Dermis microvascular lymphatic vessel endothelial cell (primary cell): ENCODE measurements at regions not wholly inside any gene's neighbourhood (a gene's known extent, or its start where the extent isn't known, plus 50 kb on each side); places are given as distances from the start of the nearest gene placed in this dataset.
A peak's percentile ranks its signal among the peaks of the same experiment; 100 is the strongest.
"Not testable (repeated sequence)": the region's sequence is repeated elsewhere in the genome, so short reads cannot be mapped to it uniquely, and the experiment has no call there.

Experiments used
- DNase-seq, 2 donors: peaks; one replicate each; pipeline versions ENCODE4 v3.0.0 to v3.0.0-alpha.2; 2010; ENCODE audit warnings: low read depth in 2 of 2

DNA sequence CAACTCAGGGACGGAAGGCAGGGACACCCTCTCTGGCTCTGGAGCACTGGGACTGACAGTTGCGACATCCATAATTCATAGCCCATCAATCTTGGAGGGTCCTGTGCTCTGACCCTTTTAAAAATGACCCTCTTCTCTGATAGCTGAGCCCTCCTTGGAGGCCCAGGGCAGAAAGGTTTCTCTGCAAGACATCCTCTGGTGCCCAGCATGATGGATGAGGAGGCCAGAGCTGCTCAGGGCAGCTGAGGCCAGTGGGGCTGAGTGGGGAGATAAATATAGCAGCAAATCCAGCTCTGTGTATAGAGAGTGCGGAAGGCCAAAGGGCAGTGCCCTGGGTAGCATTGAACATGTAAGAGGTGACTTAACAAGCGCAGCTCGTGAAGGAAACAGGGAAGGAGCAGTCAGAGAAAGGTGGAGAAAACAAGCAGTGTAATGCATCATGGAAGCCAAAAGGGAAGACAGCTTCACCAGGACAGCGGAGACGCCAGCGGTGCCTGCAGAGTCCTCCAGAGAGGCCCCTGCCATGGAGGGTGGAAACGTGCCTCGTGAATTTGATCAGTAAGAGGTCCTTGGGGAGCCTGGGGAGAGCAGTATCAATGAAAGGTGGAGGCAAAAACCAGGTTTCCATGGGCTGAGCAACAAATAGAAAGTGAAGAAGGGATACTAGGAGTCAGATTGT is 50.4 kb upstream of the FMOD start:
- DNase-seq = no peak

DNA sequence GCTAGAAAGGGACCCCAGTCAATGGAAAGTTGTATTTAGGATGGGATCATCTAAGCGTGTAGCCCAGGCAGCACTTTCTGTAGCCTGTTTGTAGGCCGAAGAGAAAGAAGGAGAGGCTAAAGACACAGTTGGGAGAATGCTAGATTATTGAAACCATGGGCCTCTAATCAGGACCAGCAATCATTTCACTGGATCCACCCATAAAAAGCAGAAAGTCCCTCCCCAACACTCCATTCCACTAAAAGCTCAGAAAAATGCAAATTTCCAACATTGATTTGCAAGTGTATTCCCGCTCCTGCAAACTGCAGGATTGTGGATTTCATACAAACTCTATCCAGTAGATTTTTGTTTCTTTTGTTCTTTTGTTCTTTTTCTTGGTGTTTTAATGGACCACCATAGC is 51.2 kb upstream of the FMOD start:
- DNase-seq = no peak

DNA sequence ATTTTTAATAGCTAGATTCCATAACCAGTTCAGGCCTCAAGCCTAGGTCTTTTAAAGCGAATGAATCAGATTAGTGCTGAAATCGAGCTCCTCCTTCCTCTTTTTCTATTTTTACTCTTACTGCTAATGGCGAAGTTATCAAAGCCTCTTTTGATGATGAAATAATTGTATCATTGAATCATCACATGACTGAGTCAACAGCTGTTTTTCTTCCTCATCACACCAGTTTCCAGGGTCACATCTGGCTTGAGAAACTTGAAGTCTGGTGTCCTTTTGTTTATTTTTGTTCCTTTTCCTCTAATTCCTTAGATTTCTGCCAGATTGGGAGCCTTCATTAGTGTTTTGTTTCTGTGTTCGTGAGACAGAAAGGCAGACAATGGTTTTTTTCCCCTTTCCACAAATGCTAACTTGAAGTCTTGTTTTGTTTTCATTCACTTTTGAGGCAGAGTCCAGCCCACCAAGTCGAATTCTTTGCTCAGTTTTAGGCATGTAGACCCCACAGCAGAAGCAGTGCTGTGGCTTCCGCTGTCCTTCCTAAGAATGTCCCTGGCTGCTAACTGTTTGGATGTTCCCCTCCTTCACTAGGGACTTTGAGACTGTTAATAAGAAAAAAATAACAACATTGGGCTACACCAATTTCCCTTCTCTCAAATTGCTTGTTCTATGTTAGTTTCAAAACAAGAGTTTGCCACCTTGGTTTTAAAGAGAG is 51.9 kb upstream of the FMOD start:
- peak in 1 of 2 donors; percentile 48 for DNase-seq

DNA sequence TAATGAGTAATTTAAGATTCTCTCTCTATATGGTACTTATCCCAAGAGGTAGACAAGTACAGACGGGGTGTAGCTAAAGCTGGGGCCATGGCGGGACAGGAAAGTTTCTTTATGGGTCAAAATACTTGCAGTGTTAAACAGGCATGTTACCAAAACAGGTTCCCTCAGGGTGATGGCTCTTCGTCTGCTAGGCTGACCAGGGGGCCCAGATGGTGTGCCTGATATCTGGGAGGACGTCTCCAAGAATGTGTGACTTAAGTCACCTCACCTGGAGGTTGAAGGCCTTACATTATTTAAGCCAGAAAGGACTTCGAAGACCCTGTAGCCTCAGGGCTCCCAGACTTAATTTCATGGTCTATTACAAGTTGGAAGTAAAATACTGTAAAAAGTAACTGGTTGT is 52.7 kb upstream of the FMOD start:
- no peak for DNase-seq

DNA sequence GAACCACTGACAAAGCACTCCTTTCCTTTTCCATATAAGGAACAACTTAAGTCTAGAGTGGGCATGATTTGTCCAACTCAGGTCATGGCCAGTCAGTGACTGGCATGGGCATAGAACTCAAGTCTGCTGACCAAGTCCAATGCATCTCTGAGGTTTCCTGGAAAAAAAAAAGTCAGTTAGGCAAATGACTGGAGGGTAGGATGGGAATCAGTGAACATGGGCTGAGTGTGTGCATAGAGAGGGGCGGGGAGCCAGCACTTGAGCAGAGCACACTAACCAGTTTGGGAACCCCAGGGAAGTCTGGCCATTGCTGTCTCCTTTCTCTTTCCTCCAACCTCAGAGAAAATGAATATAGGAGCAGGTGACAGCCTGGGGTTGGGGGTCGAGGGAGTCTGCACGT is 53.6 kb upstream of the FMOD start:
- DNase-seq = no peak

DNA sequence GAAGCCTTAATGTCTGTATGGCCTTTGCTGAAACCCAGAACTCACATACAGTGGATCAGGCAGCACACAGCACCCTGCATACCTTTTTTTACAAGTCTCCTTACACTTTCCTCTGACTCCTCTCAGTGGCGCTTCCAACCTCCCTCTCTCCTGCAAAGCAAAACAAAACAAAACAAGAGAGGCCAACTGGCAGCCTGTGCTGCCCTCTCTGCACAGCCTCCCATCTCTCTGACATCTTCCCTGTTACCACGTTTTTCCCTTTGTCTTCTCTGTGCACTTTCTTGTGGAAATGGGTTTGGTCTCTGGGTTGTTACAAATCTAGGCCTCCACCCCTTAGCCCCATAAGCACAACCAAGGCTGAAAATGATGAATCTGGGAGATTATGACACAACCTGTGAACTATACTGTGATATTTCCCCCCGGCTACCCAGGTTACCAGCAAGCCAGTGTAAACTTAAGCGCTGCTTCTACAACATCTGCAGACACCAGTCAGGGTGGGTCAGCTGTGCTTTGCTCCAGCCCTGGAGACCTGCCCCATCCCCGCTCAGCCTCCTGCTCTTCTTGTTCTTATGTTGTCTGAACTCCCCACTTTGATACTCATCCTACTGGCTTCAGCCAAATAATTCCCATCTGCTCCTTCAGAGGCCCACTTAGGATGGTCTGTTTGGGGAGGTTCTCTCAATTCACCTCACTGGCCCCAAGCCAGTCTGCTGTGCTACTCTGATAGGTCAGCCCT is 54.9 kb upstream of the FMOD start:
- DNase-seq = no peak

DNA sequence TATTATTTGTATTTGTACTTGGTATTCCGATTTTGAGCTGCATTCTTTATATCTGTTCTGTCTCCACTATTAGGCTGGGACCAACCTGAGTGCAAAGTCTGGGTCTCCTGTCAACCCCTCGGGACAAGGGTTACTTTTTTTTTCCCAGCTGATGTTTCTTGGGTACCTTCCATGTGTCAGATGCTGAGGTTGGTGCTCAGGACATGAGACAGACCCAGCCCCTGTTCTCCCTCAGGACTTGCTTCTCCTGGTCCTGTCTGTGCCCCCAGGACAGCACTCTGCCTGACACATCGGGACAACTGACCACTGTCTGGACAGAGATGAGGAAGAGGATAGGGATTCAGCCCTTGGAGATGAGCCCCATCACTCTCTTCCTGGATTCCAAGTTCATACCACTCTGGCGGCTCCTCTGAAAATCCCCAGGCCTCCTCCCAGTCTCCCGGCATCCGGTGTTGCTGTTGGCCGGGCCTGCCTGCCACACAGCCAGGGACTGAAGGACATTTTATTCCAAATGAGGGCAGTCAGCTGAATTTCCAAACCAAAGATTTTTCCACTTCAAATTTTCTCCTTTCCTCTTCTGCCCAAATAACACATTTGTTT is 55.6 kb upstream of the FMOD start:
- peak; percentile 27 to 35 for DNase-seq

DNA sequence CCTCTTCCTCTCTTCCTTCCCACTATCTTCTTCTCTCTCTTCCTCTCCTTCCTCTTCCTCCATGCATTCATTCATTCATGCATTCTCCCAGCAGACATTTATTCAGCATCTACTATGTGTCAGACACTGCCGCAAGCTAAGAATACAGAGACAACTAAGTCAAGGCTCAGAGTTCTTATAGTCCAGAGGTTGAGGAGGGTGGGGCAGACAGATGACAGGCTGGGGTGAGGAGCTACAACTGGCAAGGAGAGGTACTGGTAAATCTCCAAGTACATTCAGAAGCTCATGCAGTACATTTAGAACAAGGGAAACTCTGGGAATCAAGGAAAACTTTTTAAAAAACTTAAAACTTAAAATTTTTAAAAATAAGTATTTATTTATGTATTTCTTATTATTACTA is 56.4 kb upstream of the FMOD start:
- no peak for DNase-seq

DNA sequence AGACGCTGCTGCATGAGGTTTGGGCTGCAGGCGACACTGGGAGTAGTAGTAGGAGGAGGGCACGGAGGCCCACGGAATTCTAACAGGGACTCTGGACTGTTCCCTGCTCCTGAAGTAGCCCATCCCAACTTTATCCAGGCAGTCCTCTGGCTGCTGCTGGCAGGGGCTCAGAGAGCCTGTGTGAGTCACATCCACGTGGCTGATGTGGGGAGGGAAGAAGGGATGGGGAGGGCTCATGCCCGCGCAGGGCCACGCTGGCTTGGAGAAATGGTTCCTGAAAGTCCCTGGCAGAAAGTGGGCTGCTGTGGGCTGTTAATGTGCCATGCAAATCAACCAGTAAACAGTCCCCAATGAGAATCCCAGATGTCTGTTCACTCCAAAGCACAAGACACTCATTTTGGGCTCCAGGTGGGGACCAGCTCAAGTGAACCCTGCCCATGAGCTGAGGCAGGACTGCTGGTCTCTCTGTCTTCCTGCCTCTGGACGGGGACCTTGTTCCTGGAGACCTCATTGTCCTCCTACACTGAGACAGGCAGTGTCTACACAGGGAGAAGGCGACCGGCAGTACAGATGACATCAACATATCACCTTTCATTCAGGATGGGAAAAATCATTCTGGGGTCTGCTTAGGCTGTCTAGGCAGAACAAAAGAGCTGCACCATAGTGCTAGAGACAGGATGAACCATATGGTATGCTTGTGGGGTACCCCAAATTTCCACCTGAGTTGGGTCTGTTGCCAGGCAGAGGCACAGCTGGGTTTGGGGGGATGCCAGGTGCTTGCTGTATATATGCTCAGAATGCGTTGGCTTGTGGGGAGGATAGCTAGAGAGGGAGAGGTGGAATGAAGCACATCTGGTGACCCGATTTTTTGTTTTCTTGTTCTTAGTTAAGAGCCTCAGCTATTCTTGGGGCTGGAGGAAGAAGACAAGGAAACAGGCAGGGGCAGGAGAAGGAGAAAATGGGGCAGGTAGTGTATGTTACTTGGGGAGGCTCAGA is 57.9 kb upstream of the FMOD start:
- peak; percentile 56 to 79 for DNase-seq

DNA sequence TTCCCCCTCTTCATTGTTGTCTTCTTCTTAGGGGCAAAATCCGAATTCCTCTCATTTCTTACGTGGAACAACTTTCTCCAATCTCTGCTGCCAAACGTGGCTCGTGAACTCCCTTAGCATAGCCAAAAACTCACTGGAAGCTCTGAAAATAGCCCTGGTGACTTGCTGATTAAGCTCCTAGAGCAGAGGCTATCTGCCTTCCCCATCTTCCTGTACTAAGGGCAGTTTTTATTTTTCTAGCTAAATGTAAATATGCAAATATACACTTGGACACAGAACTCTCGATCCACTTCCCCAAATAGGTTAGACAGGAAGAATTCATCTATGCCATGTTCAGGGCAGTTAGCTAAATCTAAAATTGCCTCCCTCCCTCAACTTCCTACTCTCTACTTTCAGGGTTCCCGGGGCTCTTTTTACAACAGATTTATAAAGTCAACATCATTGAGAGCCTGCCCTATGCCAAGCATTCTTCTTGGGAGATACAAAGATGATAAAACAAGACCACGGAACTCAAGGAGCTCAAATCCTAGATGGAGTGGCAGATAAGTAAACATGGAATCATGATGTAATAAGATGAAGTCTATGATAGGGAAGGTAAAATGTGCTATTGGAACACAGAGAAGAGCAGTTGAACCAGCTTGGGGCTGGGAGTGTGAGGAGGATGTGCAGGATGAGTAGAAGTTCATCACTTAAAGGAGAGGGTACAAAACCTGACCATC is 59.4 kb upstream of the FMOD start:
- no peak for DNase-seq

DNA sequence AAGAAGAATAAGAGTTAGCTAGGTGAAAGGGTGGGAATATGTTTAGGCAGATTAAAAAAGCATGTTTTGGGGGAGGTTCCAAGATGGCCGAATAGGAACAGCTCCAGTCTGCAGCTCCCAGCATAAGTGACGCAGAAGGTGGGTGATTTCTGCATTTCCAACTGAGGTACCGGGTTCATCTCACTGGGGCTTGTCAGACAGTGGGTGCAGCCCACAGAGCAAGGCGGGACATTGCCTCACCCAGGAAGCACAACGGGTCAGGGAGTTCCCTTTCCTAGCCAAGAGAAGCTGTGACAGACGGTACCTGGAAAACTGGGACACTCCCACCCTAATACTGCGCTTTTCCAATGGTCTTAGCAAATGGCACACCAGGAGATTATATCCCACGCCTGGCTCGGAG is 60.5 kb upstream of the FMOD start:
- not testable (repeated sequence) for DNase-seq

DNA sequence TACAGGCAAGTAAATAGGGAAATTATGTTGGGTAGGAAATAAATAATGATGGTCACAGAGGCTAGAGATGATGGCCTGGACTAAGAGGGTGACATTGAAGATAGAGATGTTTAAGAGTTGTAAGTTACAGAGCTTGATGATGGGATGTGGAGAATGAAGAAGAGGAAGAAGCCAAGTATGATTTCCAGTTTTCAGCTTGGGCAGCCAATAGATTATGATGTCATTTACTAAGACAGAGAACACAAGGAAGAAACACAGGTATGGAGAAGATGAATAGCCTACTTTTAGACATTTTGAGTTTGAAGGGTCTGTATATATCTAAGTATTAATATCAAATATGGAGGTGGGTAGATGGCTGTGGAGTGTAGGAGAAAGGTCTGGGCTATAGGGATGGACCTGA is 56.0 kb upstream of the PRELP start:
- no peak for DNase-seq

DNA sequence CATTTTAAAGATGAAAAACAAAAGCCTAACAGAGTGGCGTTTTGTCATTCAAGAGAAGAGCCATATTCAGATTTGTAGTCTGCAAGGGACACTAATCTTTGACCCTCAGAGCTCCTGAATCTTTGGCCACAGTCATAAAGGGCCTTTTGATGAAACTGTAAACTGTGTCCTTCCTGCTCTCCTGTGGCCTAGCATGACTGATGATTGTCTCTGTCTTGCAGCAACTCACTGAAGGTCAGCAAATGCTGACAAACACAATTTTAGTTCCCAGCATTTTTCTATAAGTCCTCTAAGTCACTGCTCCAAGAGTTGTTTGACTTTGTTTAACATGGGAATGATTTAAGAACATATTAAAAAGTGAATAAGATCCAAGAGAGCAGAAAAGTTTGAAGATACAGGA is 55.3 kb upstream of the PRELP start:
- DNase-seq = no peak

DNA sequence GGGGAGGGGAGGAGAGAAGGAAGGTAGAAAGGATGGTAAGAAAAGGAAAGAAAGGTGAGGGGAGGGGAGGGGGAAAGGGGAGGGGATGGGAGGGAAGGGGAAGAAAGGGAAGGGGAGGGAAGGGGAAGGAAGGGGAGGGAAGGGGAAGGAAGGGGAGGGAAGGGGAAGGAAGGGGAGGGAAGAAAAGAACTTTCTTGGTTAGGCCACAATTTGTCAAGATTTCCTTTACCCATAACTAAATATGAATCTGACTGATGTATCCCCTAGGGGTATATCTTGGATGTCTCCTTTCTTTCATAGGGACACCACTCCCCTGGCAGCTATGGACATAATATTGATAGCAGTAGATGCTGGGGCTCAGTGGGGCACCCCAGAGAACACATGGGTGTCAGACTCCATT is 54.4 kb upstream of the PRELP start:
- no peak for DNase-seq

DNA sequence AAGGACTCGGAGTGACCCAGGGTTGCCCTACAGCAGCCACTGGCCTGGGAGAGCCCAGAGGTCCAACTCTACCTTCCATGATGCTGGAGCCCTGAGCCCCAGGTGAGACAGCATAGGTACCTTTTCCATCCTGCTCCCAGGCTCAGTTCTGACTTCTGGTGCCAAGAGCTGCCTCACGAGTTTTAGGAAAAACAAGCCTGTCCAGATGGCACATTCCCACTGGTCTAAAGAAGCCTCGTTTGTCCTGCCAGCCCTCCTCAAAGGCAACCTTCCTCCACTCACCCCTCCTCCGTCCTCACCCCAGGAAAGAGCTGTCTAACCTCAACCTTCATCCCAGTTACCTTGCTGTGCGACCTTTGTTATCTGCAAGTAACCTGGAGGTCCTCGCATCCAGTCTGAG is 53.5 kb upstream of the PRELP start:
- DNase-seq = no peak

DNA sequence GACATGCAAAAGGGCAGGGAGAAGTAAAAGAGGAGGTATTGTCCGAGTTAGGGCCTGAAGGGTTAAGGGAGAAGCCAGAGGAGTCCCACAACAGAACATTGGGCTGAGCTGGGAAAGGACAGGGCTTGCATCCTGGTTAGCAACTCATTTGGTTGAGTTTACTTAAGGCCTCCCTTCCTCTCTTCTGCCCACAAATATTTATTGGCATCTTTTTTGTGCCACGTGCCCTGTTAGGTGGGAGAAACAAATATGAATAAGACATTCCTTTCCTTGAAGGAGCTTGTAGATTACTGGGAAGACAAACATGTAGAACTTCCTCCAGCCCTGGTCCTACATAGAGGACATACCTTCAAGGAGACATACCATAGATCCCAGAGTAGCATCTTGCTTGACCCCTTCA is 53.0 kb upstream of the PRELP start:
- DNase-seq = no peak

DNA sequence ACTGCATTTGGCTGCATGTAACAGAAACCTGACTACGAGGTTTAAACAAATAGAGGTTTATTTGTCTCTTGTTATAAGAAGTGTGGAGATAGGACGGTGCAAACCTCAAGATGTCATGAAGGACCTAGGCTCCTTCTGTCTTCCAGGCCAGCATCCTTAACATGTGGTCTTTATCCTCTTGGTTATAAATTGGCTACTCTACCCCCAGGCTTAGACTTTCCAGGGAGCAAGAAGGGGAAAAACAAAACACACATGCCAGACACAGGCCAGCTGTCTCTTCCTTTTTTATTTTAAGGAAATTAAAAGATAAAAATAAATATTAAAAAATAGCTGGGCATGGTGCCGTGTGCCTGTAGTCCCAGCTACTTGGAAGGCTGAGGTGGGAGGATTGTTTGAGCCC is 51.3 kb upstream of the PRELP start:
- no peak for DNase-seq

DNA sequence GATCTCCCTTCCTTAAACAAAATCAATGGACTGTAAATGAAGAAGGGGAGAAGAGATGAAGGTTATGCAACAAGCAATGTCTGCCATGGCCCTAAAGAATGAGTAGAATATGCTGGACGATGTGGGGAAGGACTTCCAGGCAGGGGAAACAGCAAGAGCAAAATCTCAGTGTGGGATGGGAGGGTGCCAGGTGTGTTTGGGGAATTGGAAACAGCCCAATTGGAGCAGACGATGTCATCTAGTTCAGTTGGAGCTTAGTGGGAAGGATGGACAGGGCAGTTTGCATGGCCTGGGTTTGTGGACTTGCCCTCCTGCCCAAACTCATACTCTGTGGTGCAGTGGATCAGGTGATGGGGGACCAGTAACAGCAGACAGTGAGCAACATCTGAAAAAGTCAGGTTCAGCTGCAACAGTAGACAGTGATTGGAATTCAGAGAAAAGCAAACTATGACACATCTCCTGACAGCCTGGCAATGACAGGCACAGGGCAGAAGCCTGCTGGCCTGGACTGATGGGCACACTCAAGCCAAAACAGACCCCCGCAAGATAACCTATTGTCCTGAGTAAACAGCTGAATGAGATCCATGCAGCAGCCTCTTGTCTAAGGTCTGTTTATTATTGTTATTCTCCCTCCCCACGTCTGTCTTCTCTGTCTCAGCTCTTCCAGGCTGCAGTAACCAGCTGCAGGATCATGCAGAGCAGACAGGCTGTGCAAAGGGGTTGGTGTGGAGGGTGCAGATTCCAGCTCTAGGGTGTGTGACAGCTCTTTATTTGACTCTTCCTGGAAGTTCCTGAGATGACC is 50.5 kb upstream of the PRELP start:
- no peak for DNase-seq

DNA sequence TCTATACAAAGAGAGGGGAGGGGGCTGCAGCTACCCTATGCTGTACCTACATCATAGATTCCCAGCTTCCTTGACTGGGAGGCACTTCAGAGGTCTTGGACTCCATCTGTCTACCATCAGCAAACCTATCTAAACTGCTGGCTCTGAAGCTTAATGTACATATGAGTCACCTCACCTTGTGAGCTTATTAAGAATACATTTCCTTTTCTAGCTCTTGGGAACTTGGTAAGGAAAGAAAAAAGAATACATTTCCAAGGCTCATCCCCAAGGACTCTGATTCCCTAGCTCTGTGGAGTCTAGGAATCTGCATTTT is 50.0 kb upstream of the PRELP start:
- no peak for DNase-seq
